ENCODE measurements at regions not wholly inside any gene's neighbourhood (a gene's known extent, or its start where the extent isn't known, plus 50 kb on each side); places are given as distances from the start of the nearest gene placed in this dataset.

- no peak for DNase-seq (ENCODE audit: low spot score)
- H4K20me1 ChIP-seq (replicated peaks; ENCODE audit: insufficient read depth), result no peaks in the 10 kb centered on the region
- Mint-ChIP-seq H3K9me3 (peaks cover 8% of the 10 kb centered on the region), H3K36me3 (ENCODE audit: low read depth) (peaks cover 7% of the 10 kb centered on the region), H3K4me1 (peaks cover 13% of the 10 kb centered on the region), H3K27ac (no peak overlapping the region), H3K4me3 (no peak overlapping the region), H3K27me3 (ENCODE audit: insufficient read depth, low read depth, poor library complexity) (peaks cover 4% of the 10 kb centered on the region)
- no peaks in the 10 kb centered on the region for H3F3A ChIP-seq (replicated peaks; ENCODE audit: low read depth)
- no peak overlapping the region for H3K4me3 ChIP-seq
- no peaks in the 10 kb centered on the region for H3K27me3 ChIP-seq (ENCODE audit: insufficient read depth)
- 0 out of 2 replicates have a peak overlapping the region, but pooled peaks have one; percentile 14 for H2AFZ ChIP-seq
- no peak for TF ChIP-seq REST (IDR thresholded peaks at IDR 0.05; ENCODE audit: unreplicated experiment)
- H3K4me1 ChIP-seq (ENCODE audit: insufficient read depth), result no peaks in the 10 kb centered on the region
- H3K36me3 ChIP-seq (ENCODE audit: insufficient read depth), result no peaks in the 10 kb centered on the region
- H3K27ac ChIP-seq (ENCODE audit: low read depth), result no peak overlapping the region
- no peak for ATAC-seq
- no peak overlapping the region for H3K4me2 ChIP-seq
- H3K9me2 ChIP-seq (ENCODE audit: insufficient read depth), result peaks cover 7% of the 10 kb centered on the region; the same call in 1 of the 2 replicates
- no peaks in the 10 kb centered on the region for H3K79me2 ChIP-seq (replicated peaks; ENCODE audit: insufficient read depth)
Observed at GRCh38 chr10:31618541-31619291, 299.7 kb downstream of the ZEB1 start.

GRCh38 chr10:31617757-31618156, 298.7 kb downstream of the ZEB1 start:
- DNase-seq (ENCODE audit: low spot score), result no peak
- Mint-ChIP-seq H3K36me3 (ENCODE audit: low read depth) (peaks cover 7% of the 10 kb centered on the region), H3K27ac (no peak overlapping the region), H3K27me3 (ENCODE audit: insufficient read depth, low read depth, poor library complexity) (peaks cover 4% of the 10 kb centered on the region), H3K4me1 (peaks cover 13% of the 10 kb centered on the region), H3K4me3 (no peak overlapping the region), H3K9me3 (peaks cover 8% of the 10 kb centered on the region)
- Histone ChIP-seq H3K4me1 (ENCODE audit: insufficient read depth) (no peaks in the 10 kb centered on the region), H3K27ac (ENCODE audit: low read depth) (no peak overlapping the region), H3K4me2 (no peak overlapping the region), H2AFZ (no peak overlapping the region), H3F3A (replicated peaks; ENCODE audit: low read depth) (no peaks in the 10 kb centered on the region), H3K79me2 (replicated peaks; ENCODE audit: insufficient read depth) (no peaks in the 10 kb centered on the region), H3K4me3 (no peak overlapping the region), H4K20me1 (replicated peaks; ENCODE audit: insufficient read depth) (no peaks in the 10 kb centered on the region), H3K36me3 (ENCODE audit: insufficient read depth) (no peaks in the 10 kb centered on the region), H3K9me2 (ENCODE audit: insufficient read depth) (peaks cover 7% of the 10 kb centered on the region; the same call in 1 of the 2 replicates), H3K27me3 (ENCODE audit: insufficient read depth) (no peaks in the 10 kb centered on the region)
- ATAC-seq, result no peak
- TF ChIP-seq CTCF (conservative IDR thresholded peaks at IDR 0.05; ENCODE audit: low read depth in 2 of 2) (no peak), POLR2AphosphoS5 (IDR thresholded peaks at IDR 0.05; ENCODE audit: low read depth) (no peak), JUNB (IDR thresholded peaks at IDR 0.05; ENCODE audit: unreplicated experiment) (no peak), EZH2 (IDR thresholded peaks at IDR 0.05; ENCODE audit: low read depth, unreplicated experiment) (no peak), ZNF331 (CRISPR knock-in tag; IDR thresholded peaks at IDR 0.05; ENCODE audit: low read depth) (no peak), REST (IDR thresholded peaks at IDR 0.05; ENCODE audit: unreplicated experiment) (no peak), EZH2phosphoT487 (IDR thresholded peaks at IDR 0.05; ENCODE audit: unreplicated experiment) (no peak), ZNF114 (CRISPR knock-in tag; IDR thresholded peaks at IDR 0.05) (no peak), NANOG (IDR thresholded peaks at IDR 0.05; ENCODE audit: borderline replicate concordance) (no peak)
- TF ChIP-seq, protein P1, sequence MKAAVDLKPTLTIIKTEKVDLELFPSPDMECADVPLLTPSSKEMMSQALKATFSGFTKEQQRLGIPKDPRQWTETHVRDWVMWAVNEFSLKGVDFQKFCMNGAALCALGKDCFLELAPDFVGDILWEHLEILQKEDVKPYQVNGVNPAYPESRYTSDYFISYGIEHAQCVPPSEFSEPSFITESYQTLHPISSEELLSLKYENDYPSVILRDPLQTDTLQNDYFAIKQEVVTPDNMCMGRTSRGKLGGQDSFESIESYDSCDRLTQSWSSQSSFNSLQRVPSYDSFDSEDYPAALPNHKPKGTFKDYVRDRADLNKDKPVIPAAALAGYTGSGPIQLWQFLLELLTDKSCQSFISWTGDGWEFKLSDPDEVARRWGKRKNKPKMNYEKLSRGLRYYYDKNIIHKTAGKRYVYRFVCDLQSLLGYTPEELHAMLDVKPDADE (IDR thresholded peaks at IDR 0.05), result no peak

Data from GM23338 (cell line).